HepG2 (cell line): ENCODE measurements at regions not wholly inside any gene's neighbourhood (a gene's known extent, or its start where the extent isn't known, plus 50 kb on each side); places are given as distances from the start of the nearest gene placed in this dataset.

ENCODE experiments used
- ATAC-seq: fragments of 200-7000 bp; cut with Tn5 transposase; 3 replicates; pipeline ENCODE4 v1.9.1; 2020; ENCODE audit warnings: mild to moderate bottlenecking, moderate library complexity
- BruUV-seq: library from RNA; stranded (reverse); fragments of 400-500 nt; replicated peaks from 2 replicates; lab custom pipeline; 2021; lab: Mats Ljungman, UMichigan
- CTCF ChIA-PET: fragments of 300-600 bp; formaldehyde crosslinking; extraction: SDS; loops from one replicate; lab custom pipeline; 2021; ENCODE audit warnings: low total read pairs, inconsistent platforms, low intra/inter-chr PET ratio; lab: Yijun Ruan, JAX
- POLR2A ChIA-PET: fragments of 350-600 bp; sonication (Branson Sonifier 250); formaldehyde crosslinking; loops from one replicate; lab custom pipeline; 2020; ENCODE audit warnings: antibody characterized with exemption, inconsistent platforms; lab: Yijun Ruan, JAX
- DNase-seq: peaks from one replicate; pipeline ENCODE4 v3.0.0-alpha.2; 2015; ENCODE audit warnings: low spot score
- FAIRE-seq: peaks from 3 replicates; lab custom pipeline; 2011; peaks lifted over from hg19 to GRCh38; lab: Jason Lieb, UNC
- H2AFZ ChIP-seq: one replicate; pipeline ENCODE4 v1.6.1; 2011; ENCODE audit warnings: low read length, inconsistent platforms
- H3K27ac ChIP-seq: fragments of 300-600 bp; 3 replicates; pipeline ENCODE4 v1.8.0; 2011; ENCODE audit warnings: mixed run types, mild to moderate bottlenecking, mixed read lengths, low read length, inconsistent platforms; ENCODE audit not compliant: insufficient read depth; ENCODE audit errors: extremely low read length
- H3K27me3 ChIP-seq, 2 experiments: fragments of 200-600 bp in 1 of 2; 2 replicates in 1 of 2; 3 replicates in 1 of 2; pipeline versions ENCODE4 v1.6.0 to v1.8.0; 2011; ENCODE audit warnings: low read length in 2 of 2, mild to moderate bottlenecking in 2 of 2, moderate library complexity in 2 of 2, inconsistent platforms in 1 of 2; ENCODE audit not compliant: insufficient read depth in 2 of 2, control insufficient read depth in 1 of 2
- H3K36me3 ChIP-seq, 2 experiments: fragments of 200-600 bp in 1 of 2; replicated peaks in 1 of 2; 2 replicates in 1 of 2; 3 replicates in 1 of 2; pipeline versions ENCODE4 v1.5.1 to v1.8.0; 2011; ENCODE audit warnings: low read length in 2 of 2, inconsistent platforms in 1 of 2; ENCODE audit not compliant: insufficient read depth in 2 of 2, control insufficient read depth in 1 of 2
- H3K4me1 ChIP-seq: 2 replicates; pipeline ENCODE4 v1.5.1; 2012; ENCODE audit warnings: low read length, inconsistent platforms; ENCODE audit not compliant: insufficient read depth
- H3K4me2 ChIP-seq: 2 replicates; pipeline ENCODE4 v1.6.0; 2011; ENCODE audit warnings: low read depth, low read length, inconsistent platforms
- H3K4me3 ChIP-seq, 3 experiments: fragments of 200-600 bp in 1 of 3; sonication (generic), shearing (Covaris generic) in 1 of 3; replicated peaks in 1 of 3; 2 replicates each; pipeline ENCODE4 v1.5.1; 2011 to 2016; ENCODE audit warnings: low read length in 3 of 3, inconsistent platforms in 2 of 3, low read depth in 2 of 3, mild to moderate bottlenecking in 2 of 3, control low read depth in 1 of 3, mixed read lengths in 1 of 3; ENCODE audit not compliant: insufficient read depth in 1 of 3
- H3K79me2 ChIP-seq: one replicate; pipeline ENCODE4 v1.6.1; 2011; ENCODE audit warnings: low read length, inconsistent platforms; ENCODE audit not compliant: insufficient read depth
- H3K9ac ChIP-seq: 2 replicates; pipeline ENCODE4 v1.6.0; 2011; ENCODE audit warnings: mild to moderate bottlenecking, low read depth, low read length, inconsistent platforms; ENCODE audit not compliant: insufficient read depth
- H3K9me3 ChIP-seq: 2 replicates; pipeline ENCODE4 v1.5.1; 2012; ENCODE audit warnings: mild to moderate bottlenecking, low read length
- H4K20me1 ChIP-seq: 2 replicates; pipeline ENCODE4 v1.6.0; 2011; ENCODE audit warnings: inconsistent platforms, mild to moderate bottlenecking, low read length, moderate library complexity; ENCODE audit not compliant: insufficient read depth
- ATF1 ChIP-seq: IDR thresholded peaks from 2 replicates; pipeline ENCODE4 v1.6.1; 2016; ENCODE audit warnings: mild to moderate bottlenecking, control low read depth
- CCAR2 ChIP-seq: fragments of 200-400 bp; formaldehyde crosslinking; optimal IDR thresholded peaks from 2 replicates; pipeline ENCODE3; 2018; ENCODE audit warnings: low read depth, mild to moderate bottlenecking, low read length, moderate library complexity
- CTCF ChIP-seq: sonication (generic); formaldehyde crosslinking; IDR thresholded peaks from 2 replicates; pipeline ENCODE4 v1.5.0; 2020; ENCODE audit warnings: mild to moderate bottlenecking, missing genetic modification reagents, moderate library complexity
- NFE2 ChIP-seq: sonication (generic); formaldehyde crosslinking; IDR thresholded peaks from 2 replicates; pipeline ENCODE4 v1.4.0; 2020; ENCODE audit warnings: missing genetic modification reagents
- NR2F2 ChIP-seq: IDR thresholded peaks from 2 replicates; pipeline ENCODE4 v1.6.1; 2012; ENCODE audit warnings: low read depth, inconsistent platforms, borderline replicate concordance
- RAD21 ChIP-seq: fragments of 450-650 bp; formaldehyde crosslinking; IDR thresholded peaks from 2 replicates; pipeline ENCODE4 v1.5.0; 2020; ENCODE audit warnings: mild to moderate bottlenecking
- REPIN1 ChIP-seq: sonication (generic); formaldehyde crosslinking; IDR thresholded peaks from 2 replicates; pipeline ENCODE4 v1.8.0; 2022; ENCODE audit warnings: missing genetic modification reagents, low read depth, mild to moderate bottlenecking, borderline replicate concordance
- SALL1 ChIP-seq: sonication (generic); formaldehyde crosslinking; IDR thresholded peaks from 2 replicates; pipeline ENCODE4 v1.8.0; 2022; ENCODE audit warnings: mild to moderate bottlenecking, missing genetic modification reagents
- SMC3 ChIP-seq: IDR thresholded peaks from 2 replicates; pipeline ENCODE4 v1.6.1; 2011; ENCODE audit warnings: low read length, improper control_type of control experiment
- SOX6 ChIP-seq, 2 experiments: fragments of 450-650 bp in 1 of 2; sonication (generic) in 1 of 2; formaldehyde crosslinking in 1 of 2; IDR thresholded peaks; 2 replicates each; pipeline versions ENCODE4 v1.4.0 to v1.6.1; 2017 to 2020; ENCODE audit warnings: antibody characterized with exemption in 1 of 2, mild to moderate bottlenecking in 1 of 2, missing genetic modification reagents in 1 of 2
- SRF ChIP-seq: IDR thresholded peaks from 2 replicates; pipeline ENCODE4 v1.6.1; 2011; ENCODE audit warnings: mild to moderate bottlenecking, low read depth, low read length, moderate library complexity
- STAG1 ChIP-seq: sonication (generic); formaldehyde crosslinking; IDR thresholded peaks from 2 replicates; pipeline ENCODE4 v1.4.0; 2020; ENCODE audit warnings: missing genetic modification reagents
- XRCC5 ChIP-seq: fragments of 200-400 bp; formaldehyde crosslinking; optimal IDR thresholded peaks from 2 replicates; pipeline ENCODE3; 2017; ENCODE audit warnings: mild to moderate bottlenecking, low read length
- ZMYM4 ChIP-seq: sonication (generic); formaldehyde crosslinking; IDR thresholded peaks from 2 replicates; pipeline ENCODE4 v1.8.1; 2023; ENCODE audit warnings: mild to moderate bottlenecking, missing genetic modification reagents
- ZNF512 ChIP-seq: sonication (generic); formaldehyde crosslinking; IDR thresholded peaks from 2 replicates; pipeline ENCODE4 v1.4.0; 2020; ENCODE audit warnings: mild to moderate bottlenecking, missing genetic modification reagents
- ZNF512B ChIP-seq: sonication (generic); formaldehyde crosslinking; IDR thresholded peaks from 2 replicates; pipeline ENCODE4 v1.5.1; 2020; ENCODE audit warnings: missing genetic modification reagents, mild to moderate bottlenecking, borderline replicate concordance
- WGBS: methylation state at CpG from one replicate; pipeline ENCODE4 v1.1.6; 2017; ENCODE audit warnings: low lambda C conversion rate; 5-methylcytosine and 5-hydroxymethylcytosine counted together
- in situ Hi-C: cut with HindIII; loops from 2 replicates; pipeline ENCODE4 v1.10.0; 2017; ENCODE audit warnings: low pct_unique_long_range_greater_than_20kb; ENCODE audit not compliant: extremely low pct_ligation_motif_present
- intact Hi-C: fragments of 100-400 bp; cut with micrococcal nuclease; formaldehyde crosslinking; loops from one replicate; pipeline ENCODE4 v1.10.0; 2022; ENCODE audit not compliant: unreplicated experiment

GRCh38 chr10:91745090-91745831 lies 53.0 kb upstream of the TNKS2 start:
- FAIRE-seq (peak; percentile 68), DNase-seq (peak; percentile 50), ATAC-seq (peak; percentile 100)
- ChIA-PET CTCF (interaction anchor here (1.1 to 1.9 kb wide), 4 partner anchors 102 to 356 kb away, joined by 4 to 10 read pairs (median 4); no protein-coding TSS in a partner anchor), POLR2A (interaction anchor here (1.0 kb wide), 2 partner anchors 53 to 178 kb away, joined by 3 read pairs; partner anchors contain the start of genes BTAF1 and TNKS2)
- Histone ChIP-seq H3K4me2 (peak overlapping the region; percentile 66), H3K27me3 (no peaks in the 10 kb centered on the region), H3K4me3 (peak overlapping the region in 1 of 3 experiments; percentile 33; a peak in 2 of 6 replicates), H3K27ac (no peak overlapping the region), H3K9ac (no peak overlapping the region), H3K36me3 (no peaks in the 10 kb centered on the region), H3K4me1 (peaks cover 11% of the 10 kb centered on the region), H3K9me3 (no peaks in the 10 kb centered on the region), H3K79me2 (no peaks in the 10 kb centered on the region), H2AFZ (peak overlapping the region; percentile 23), H4K20me1 (no peaks in the 10 kb centered on the region)
- no TSS peak for BruUV-seq
- intact Hi-C loops (loop anchor here (1.0 to 10.0 kb wide), 5 partner anchors 102 to 353 kb away; partner anchors contain the start of gene HECTD2), in situ Hi-C loops (loop anchor here (10.0 kb wide), 1 partner anchor 100 kb away; no protein-coding TSS in a partner anchor)
- 6% methylated on average over 11 of the region's 15 CpGs for WGBS
- TF ChIP-seq XRCC5 = peak; percentile 36
- peak; percentile 74 for TF ChIP-seq SMC3
- no peak for TF ChIP-seq NFE2 (CRISPR knock-in tag)
- TF ChIP-seq SOX6 (IDR thresholded peaks at IDR 0.05) = no peak
- 0 out of 2 replicates have a peak, but pooled peaks have one; percentile 13 for TF ChIP-seq SOX6 (CRISPR knock-in tag; IDR thresholded peaks at IDR 0.05)
- no peak for TF ChIP-seq SRF
- peak; percentile 56; the same call in 1 of the 2 replicates for TF ChIP-seq ZNF512B (CRISPR knock-in tag)
- peak; percentile 90 for TF ChIP-seq STAG1 (CRISPR knock-in tag)
- 0 out of 2 replicates have a peak, but pooled peaks have one; percentile 30 for TF ChIP-seq ZMYM4 (CRISPR knock-in tag)
- peak; percentile 38; the same call in 1 of the 2 replicates for TF ChIP-seq ZNF512 (CRISPR knock-in tag)
- peak; percentile 34; the same call in 1 of the 2 replicates for TF ChIP-seq SALL1 (CRISPR knock-in tag)
- TF ChIP-seq NR2F2 = 0 out of 2 replicates have a peak, but pooled peaks have one; percentile 10
- peak; percentile 49; the same call in 1 of the 2 replicates for TF ChIP-seq REPIN1 (CRISPR knock-in tag)
- TF ChIP-seq CCAR2 = no peak
- peak; percentile 62; the same call in 1 of the 2 replicates for TF ChIP-seq RAD21 (CRISPR knock-in tag)
- TF ChIP-seq ATF1 (CRISPR knock-in tag) = no peak
- TF ChIP-seq CTCF = peak; percentile 89
